Keratinocyte (primary cell): ENCODE measurements at regions not wholly inside any gene's neighbourhood (a gene's known extent, or its start where the extent isn't known, plus 50 kb on each side); places are given as distances from the start of the nearest gene placed in this dataset.
A peak's percentile ranks its signal among the peaks of the same experiment; 100 is the strongest.

Source experiments
- DNase-seq: peaks from one replicate; pipeline ENCODE4 v3.0.0-alpha.2; 2011; ENCODE audit warnings: low read depth, missing footprints, low spot score
- FAIRE-seq: peaks from 2 replicates; lab custom pipeline; 2011; peaks lifted over from hg19 to GRCh38; lab: Jason Lieb, UNC
- H2AFZ ChIP-seq: 2 replicates; pipeline ENCODE4 v1.6.0; 2012; ENCODE audit warnings: low read length, control low read depth, inconsistent platforms; ENCODE audit not compliant: control insufficient read depth
- H3K27ac ChIP-seq: 2 replicates; pipeline ENCODE4 v1.5.1; 2011; ENCODE audit warnings: low read length; ENCODE audit not compliant: control insufficient read depth, insufficient read depth
- H3K27me3 ChIP-seq: 3 replicates; pipeline ENCODE4 v1.6.0; 2011; ENCODE audit warnings: low read length; ENCODE audit not compliant: control insufficient read depth, insufficient read depth; ENCODE audit errors: extremely low read depth
- H3K36me3 ChIP-seq, 2 experiments: 2 replicates in 1 of 2; 3 replicates in 1 of 2; pipeline ENCODE4 v1.5.1; 2011; ENCODE audit warnings: low read length in 2 of 2, mild to moderate bottlenecking in 1 of 2; ENCODE audit not compliant: control insufficient read depth in 2 of 2, insufficient read depth in 2 of 2; ENCODE audit errors: extremely low read depth in 1 of 2
- H3K4me1 ChIP-seq: 3 replicates; pipeline ENCODE4 v1.5.1; 2011; ENCODE audit warnings: low read length; ENCODE audit not compliant: control insufficient read depth, insufficient read depth; ENCODE audit errors: extremely low read depth
- H3K4me2 ChIP-seq: 3 replicates; pipeline ENCODE4 v1.6.0; 2011; ENCODE audit warnings: low read depth, low read length; ENCODE audit not compliant: control insufficient read depth, insufficient read depth; ENCODE audit errors: extremely low read depth
- H3K4me3 ChIP-seq, 3 experiments: fragments of 200-600 bp in 1 of 3; sonication (generic) in 1 of 3; 2 replicates in 2 of 3; 3 replicates in 1 of 3; pipeline ENCODE4 v1.5.1; 2011 to 2016; ENCODE audit warnings: low read length in 3 of 3, mild to moderate bottlenecking in 3 of 3, control low read depth in 2 of 3, inconsistent platforms in 1 of 3, low read depth in 1 of 3, mixed read lengths in 1 of 3, mixed run types in 1 of 3, moderate library complexity in 1 of 3; ENCODE audit not compliant: control insufficient read depth in 2 of 3, insufficient read depth in 2 of 3; ENCODE audit errors: extremely low read depth in 1 of 3
- H3K79me2 ChIP-seq: 2 replicates; pipeline ENCODE4 v1.6.0; 2012; ENCODE audit warnings: low read length; ENCODE audit not compliant: control insufficient read depth, insufficient read depth
- H3K9ac ChIP-seq: 3 replicates; pipeline ENCODE4 v1.6.0; 2011; ENCODE audit warnings: low read length; ENCODE audit not compliant: control insufficient read depth, insufficient read depth; ENCODE audit errors: extremely low read depth
- H3K9me1 ChIP-seq: 3 replicates; pipeline ENCODE4 v1.6.0; 2011; ENCODE audit warnings: low read length; ENCODE audit not compliant: control insufficient read depth, insufficient read depth; ENCODE audit errors: extremely low read depth
- H3K9me3 ChIP-seq: 2 replicates; pipeline ENCODE4 v1.5.1; 2012; ENCODE audit warnings: low read depth, low read length; ENCODE audit not compliant: control insufficient read depth
- H4K20me1 ChIP-seq: 3 replicates; pipeline ENCODE4 v1.6.0; 2011; ENCODE audit warnings: low read length; ENCODE audit not compliant: control insufficient read depth, insufficient read depth; ENCODE audit errors: extremely low read depth
- EZH2 ChIP-seq: IDR thresholded peaks from one replicate; pipeline ENCODE4 v1.6.1; 2012; ENCODE audit warnings: inconsistent platforms, mild to moderate bottlenecking, low read length, moderate library complexity
- dilution Hi-C: fragments of 300-500 bp; cut with MboI; formaldehyde crosslinking; loops from one replicate; pipeline ENCODE4 v1.7.0; 2020; ENCODE audit warnings: low sequenced_read_pairs; ENCODE audit not compliant: extremely low pct_ligation_motif_present
- TF ChIP-seq, protein P1 (sequence below), 3 experiments: IDR thresholded peaks in 1 of 3; conservative IDR thresholded peaks in 1 of 3; optimal IDR thresholded peaks in 1 of 3; 2 replicates in 2 of 3; 3 replicates in 1 of 3; pipeline versions ENCODE3 to v1.5.1; 2011; ENCODE audit warnings: low read length in 3 of 3, mild to moderate bottlenecking in 3 of 3, moderate library complexity in 2 of 3, control low read depth in 1 of 3, inconsistent platforms in 1 of 3; ENCODE audit not compliant: insufficient read depth in 2 of 3; ENCODE audit errors: extremely low read depth in 1 of 3

DNA sequence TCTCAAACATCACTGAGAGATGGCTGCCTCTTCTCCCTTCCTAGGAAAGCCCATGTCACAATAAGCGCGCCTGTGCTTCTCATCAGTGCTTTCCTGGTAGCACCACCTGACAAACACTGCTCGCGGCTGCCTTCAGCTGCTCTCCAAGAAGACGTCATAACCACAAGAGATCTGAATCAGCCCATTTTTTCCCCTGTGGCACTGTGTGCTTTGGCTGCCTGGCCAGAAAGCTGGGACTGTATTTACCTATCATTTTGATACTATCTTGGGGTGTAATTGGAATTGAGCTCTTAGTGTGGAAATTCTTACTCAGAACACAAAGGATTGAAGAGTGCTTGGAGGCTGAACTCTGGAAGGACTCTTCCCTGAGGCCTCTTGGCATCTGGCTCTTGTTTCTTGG lies 50.3 kb upstream of the EHF start:
- peak overlapping the region; percentile 4 for H3K27ac ChIP-seq

More for the DNA sequence above, 50.3 kb upstream of the EHF start:
- no peak overlapping the region for H3K4me3 ChIP-seq
- TF ChIP-seq, protein P1, sequence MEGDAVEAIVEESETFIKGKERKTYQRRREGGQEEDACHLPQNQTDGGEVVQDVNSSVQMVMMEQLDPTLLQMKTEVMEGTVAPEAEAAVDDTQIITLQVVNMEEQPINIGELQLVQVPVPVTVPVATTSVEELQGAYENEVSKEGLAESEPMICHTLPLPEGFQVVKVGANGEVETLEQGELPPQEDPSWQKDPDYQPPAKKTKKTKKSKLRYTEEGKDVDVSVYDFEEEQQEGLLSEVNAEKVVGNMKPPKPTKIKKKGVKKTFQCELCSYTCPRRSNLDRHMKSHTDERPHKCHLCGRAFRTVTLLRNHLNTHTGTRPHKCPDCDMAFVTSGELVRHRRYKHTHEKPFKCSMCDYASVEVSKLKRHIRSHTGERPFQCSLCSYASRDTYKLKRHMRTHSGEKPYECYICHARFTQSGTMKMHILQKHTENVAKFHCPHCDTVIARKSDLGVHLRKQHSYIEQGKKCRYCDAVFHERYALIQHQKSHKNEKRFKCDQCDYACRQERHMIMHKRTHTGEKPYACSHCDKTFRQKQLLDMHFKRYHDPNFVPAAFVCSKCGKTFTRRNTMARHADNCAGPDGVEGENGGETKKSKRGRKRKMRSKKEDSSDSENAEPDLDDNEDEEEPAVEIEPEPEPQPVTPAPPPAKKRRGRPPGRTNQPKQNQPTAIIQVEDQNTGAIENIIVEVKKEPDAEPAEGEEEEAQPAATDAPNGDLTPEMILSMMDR (optimal IDR thresholded peaks at IDR 0.05 in 1 of 3, IDR thresholded peaks at IDR 0.05 in 1 of 3, conservative IDR thresholded peaks at IDR 0.05 in 1 of 3; ENCODE audit: extremely low read depth in 1 of 3, insufficient read depth in 2 of 3, low read length in 3 of 3) = no peak
- TF ChIP-seq EZH2 = no peak
- no peaks in the 10 kb centered on the region for H3K9me3 ChIP-seq
- no peaks in the 10 kb centered on the region for H3K79me2 ChIP-seq
- DNase-seq = no peak
- H3K4me2 ChIP-seq = peak overlapping the region; percentile 76
- peak; percentile 92 for FAIRE-seq
- no peaks in the 10 kb centered on the region for H3K9me1 ChIP-seq
- no peaks in the 10 kb centered on the region for H4K20me1 ChIP-seq
- no peaks in the 10 kb centered on the region for H3K36me3 ChIP-seq
- dilution Hi-C loops = no loop called here
- peak overlapping the region; percentile 26 for H3K9ac ChIP-seq
- H2AFZ ChIP-seq = peak overlapping the region; percentile 44
- H3K4me1 ChIP-seq = peaks cover 13% of the 10 kb centered on the region
- peaks cover 12% of the 10 kb centered on the region for H3K27me3 ChIP-seq
